ENCODE measurements at regions not wholly inside any gene's neighbourhood (a gene's known extent, or its start where the extent isn't known, plus 50 kb on each side); places are given as distances from the start of the nearest gene placed in this dataset.

- TF ChIP-seq IKZF1 (conservative IDR thresholded peaks at IDR 0.05) (peak; percentile 86), BHLHE40 (IDR thresholded peaks at IDR 0.05; ENCODE audit: borderline replicate concordance in 1 of 2, low read depth in 2 of 2, low read length in 1 of 2) (peak; percentile 62 to 68; a peak in 3 of 4 replicates), POU2F2 (IDR thresholded peaks at IDR 0.05; ENCODE audit: borderline replicate concordance, low read depth, low read length) (0 out of 3 replicates have a peak, but pooled peaks have one; percentile 43), DPF2 (IDR thresholded peaks at IDR 0.05) (peak; percentile 75), RELB (IDR thresholded peaks at IDR 0.05; ENCODE audit: low read depth) (peak; percentile 83), SUPT20H (IDR thresholded peaks at IDR 0.05; ENCODE audit: borderline replicate concordance, control insufficient read depth, low read depth, low read length) (no peak), YY1 (IDR thresholded peaks at IDR 0.05; ENCODE audit: low read depth, low read length) (peak; percentile 32; the same call in 1 of the 2 replicates), ETV6 (conservative IDR thresholded peaks at IDR 0.05 in 1 of 2, IDR thresholded peaks at IDR 0.05 in 1 of 2; ENCODE audit: borderline replicate concordance in 1 of 2, low read depth in 1 of 2) (peak in 1 of 2 experiments; percentile 76; a peak in 1 of 4 replicates), HDAC6 (IDR thresholded peaks at IDR 0.05; ENCODE audit: unreplicated experiment) (no peak), HDGF (IDR thresholded peaks at IDR 0.05) (0 out of 2 replicates have a peak, but pooled peaks have one; percentile 63), BMI1 (IDR thresholded peaks at IDR 0.05; ENCODE audit: borderline replicate concordance) (0 out of 2 replicates have a peak, but pooled peaks have one; percentile 27), NBN (IDR thresholded peaks at IDR 0.05) (peak; percentile 96), YBX1 (IDR thresholded peaks at IDR 0.05) (no peak), JUNB (IDR thresholded peaks at IDR 0.05) (0 out of 2 replicates have a peak, but pooled peaks have one; percentile 17), PKNOX1 (IDR thresholded peaks at IDR 0.05) (0 out of 2 replicates have a peak, but pooled peaks have one; percentile 24), ZBED1 (IDR thresholded peaks at IDR 0.05; ENCODE audit: borderline replicate concordance) (peak; percentile 71), GATAD2B (conservative IDR thresholded peaks at IDR 0.05; ENCODE audit: low read depth) (peak; percentile 58; the same call in 1 of the 2 replicates), IRF4 (IDR thresholded peaks at IDR 0.05; ENCODE audit: low read depth, low read length) (0 out of 2 replicates have a peak, but pooled peaks have one; percentile 34)
- TF ChIP-seq, protein P1, sequence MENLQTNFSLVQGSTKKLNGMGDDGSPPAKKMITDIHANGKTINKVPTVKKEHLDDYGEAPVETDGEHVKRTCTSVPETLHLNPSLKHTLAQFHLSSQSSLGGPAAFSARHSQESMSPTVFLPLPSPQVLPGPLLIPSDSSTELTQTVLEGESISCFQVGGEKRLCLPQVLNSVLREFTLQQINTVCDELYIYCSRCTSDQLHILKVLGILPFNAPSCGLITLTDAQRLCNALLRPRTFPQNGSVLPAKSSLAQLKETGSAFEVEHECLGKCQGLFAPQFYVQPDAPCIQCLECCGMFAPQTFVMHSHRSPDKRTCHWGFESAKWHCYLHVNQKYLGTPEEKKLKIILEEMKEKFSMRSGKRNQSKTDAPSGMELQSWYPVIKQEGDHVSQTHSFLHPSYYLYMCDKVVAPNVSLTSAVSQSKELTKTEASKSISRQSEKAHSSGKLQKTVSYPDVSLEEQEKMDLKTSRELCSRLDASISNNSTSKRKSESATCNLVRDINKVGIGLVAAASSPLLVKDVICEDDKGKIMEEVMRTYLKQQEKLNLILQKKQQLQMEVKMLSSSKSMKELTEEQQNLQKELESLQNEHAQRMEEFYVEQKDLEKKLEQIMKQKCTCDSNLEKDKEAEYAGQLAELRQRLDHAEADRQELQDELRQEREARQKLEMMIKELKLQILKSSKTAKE (IDR thresholded peaks at IDR 0.05; ENCODE audit: low read depth, poor library complexity, severe bottlenecking), result peak; percentile 63
- TF ChIP-seq, protein P2, sequence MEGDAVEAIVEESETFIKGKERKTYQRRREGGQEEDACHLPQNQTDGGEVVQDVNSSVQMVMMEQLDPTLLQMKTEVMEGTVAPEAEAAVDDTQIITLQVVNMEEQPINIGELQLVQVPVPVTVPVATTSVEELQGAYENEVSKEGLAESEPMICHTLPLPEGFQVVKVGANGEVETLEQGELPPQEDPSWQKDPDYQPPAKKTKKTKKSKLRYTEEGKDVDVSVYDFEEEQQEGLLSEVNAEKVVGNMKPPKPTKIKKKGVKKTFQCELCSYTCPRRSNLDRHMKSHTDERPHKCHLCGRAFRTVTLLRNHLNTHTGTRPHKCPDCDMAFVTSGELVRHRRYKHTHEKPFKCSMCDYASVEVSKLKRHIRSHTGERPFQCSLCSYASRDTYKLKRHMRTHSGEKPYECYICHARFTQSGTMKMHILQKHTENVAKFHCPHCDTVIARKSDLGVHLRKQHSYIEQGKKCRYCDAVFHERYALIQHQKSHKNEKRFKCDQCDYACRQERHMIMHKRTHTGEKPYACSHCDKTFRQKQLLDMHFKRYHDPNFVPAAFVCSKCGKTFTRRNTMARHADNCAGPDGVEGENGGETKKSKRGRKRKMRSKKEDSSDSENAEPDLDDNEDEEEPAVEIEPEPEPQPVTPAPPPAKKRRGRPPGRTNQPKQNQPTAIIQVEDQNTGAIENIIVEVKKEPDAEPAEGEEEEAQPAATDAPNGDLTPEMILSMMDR (IDR thresholded peaks at IDR 0.05 in 2 of 3, conservative IDR thresholded peaks at IDR 0.05 in 1 of 3; ENCODE audit: control insufficient read depth in 2 of 3, extremely low read depth in 1 of 3, insufficient read depth in 1 of 3, low read depth in 3 of 3, low read length in 3 of 3), result 0 out of 6 replicates have a peak, but pooled peaks of 1 of the 3 experiments have one; percentile 8
- TF ChIP-seq, protein P3, sequence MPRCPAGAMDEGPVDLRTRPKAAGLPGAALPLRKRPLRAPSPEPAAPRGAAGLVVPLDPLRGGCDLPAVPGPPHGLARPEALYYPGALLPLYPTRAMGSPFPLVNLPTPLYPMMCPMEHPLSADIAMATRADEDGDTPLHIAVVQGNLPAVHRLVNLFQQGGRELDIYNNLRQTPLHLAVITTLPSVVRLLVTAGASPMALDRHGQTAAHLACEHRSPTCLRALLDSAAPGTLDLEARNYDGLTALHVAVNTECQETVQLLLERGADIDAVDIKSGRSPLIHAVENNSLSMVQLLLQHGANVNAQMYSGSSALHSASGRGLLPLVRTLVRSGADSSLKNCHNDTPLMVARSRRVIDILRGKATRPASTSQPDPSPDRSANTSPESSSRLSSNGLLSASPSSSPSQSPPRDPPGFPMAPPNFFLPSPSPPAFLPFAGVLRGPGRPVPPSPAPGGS (IDR thresholded peaks at IDR 0.05; ENCODE audit: borderline replicate concordance, insufficient read depth, low read depth, low read length, poor library complexity, severe bottlenecking), result peak; percentile 26
Measured at GRCh38 chr2:136057023-136057801, 60.7 kb downstream of the CXCR4 start (continued).
